Stimulated activated naive CD8-positive, alpha-beta T cell treated with anti-CD3 and anti-CD28 coated beads, Interleukin-15, amount 100 ng/mL, for 72 hours (primary cell): ENCODE measurements at regions not wholly inside any gene's neighbourhood (a gene's known extent, or its start where the extent isn't known, plus 50 kb on each side); places are given as distances from the start of the nearest gene placed in this dataset.

Experiments used
- ATAC-seq: fragments of 150-1000 bp; cut with Tn5 transposase; 2 replicates; pipeline ENCODE4 v1.10.0; 2021; ENCODE audit warnings: mild to moderate bottlenecking, moderate library complexity
- DNase-seq, 2 donors: peaks; one replicate each; pipeline ENCODE4 v3.0.0; 2021 to 2022
- H3K27ac Mint-ChIP-seq, 2 donors: one replicate each; pipeline ENCODE4 v1.8.0; 2022; ENCODE audit warnings: mild to moderate bottlenecking in 2 of 2, mixed read lengths in 2 of 2, moderate library complexity in 2 of 2
- H3K27me3 Mint-ChIP-seq: one replicate; pipeline ENCODE4 v1.8.0; 2022; ENCODE audit warnings: mixed read lengths
- H3K4me1 Mint-ChIP-seq: one replicate; pipeline ENCODE4 v1.8.0; 2022; ENCODE audit warnings: mild to moderate bottlenecking, mixed read lengths
- H3K4me3 Mint-ChIP-seq, 2 donors: one replicate each; pipeline ENCODE4 v1.8.0; 2022; ENCODE audit warnings: mild to moderate bottlenecking in 2 of 2, mixed read lengths in 2 of 2, moderate library complexity in 1 of 2
- H3K9me3 Mint-ChIP-seq, 2 donors: one replicate each; pipeline ENCODE4 v1.8.0; 2022; ENCODE audit warnings: mixed read lengths in 2 of 2

- no peaks in the 10 kb centered on the region for H3K4me1 Mint-ChIP-seq
- H3K27ac Mint-ChIP-seq: no peak overlapping the region
- H3K9me3 Mint-ChIP-seq: peaks cover 23 to 78% of the 10 kb centered on the region in 2 donors
- DNase-seq: peak in 1 of 2 donors; percentile 4
- no peak for ATAC-seq
- H3K4me3 Mint-ChIP-seq: no peak overlapping the region
- no peaks in the 10 kb centered on the region for H3K27me3 Mint-ChIP-seq
Measured at GRCh38 chr12:34398706-34399630, 376.7 kb downstream of the ALG10 start.

GRCh38 chr12:34399631-34400410 lies 377.5 kb downstream of the ALG10 start:
- H3K4me3 Mint-ChIP-seq: no peak overlapping the region
- ATAC-seq: no peak
- H3K27ac Mint-ChIP-seq: no peak overlapping the region
- H3K4me1 Mint-ChIP-seq: no peaks in the 10 kb centered on the region
- H3K27me3 Mint-ChIP-seq: no peaks in the 10 kb centered on the region
- DNase-seq: peak in 1 of 2 donors; percentile 3
- peaks cover 19 to 72% of the 10 kb centered on the region in 2 donors for H3K9me3 Mint-ChIP-seq

- no peaks in the 10 kb centered on the region for H3K27me3 Mint-ChIP-seq
- H3K4me3 Mint-ChIP-seq: no peak overlapping the region
- DNase-seq: peak in 1 of 2 donors; percentile 1
- ATAC-seq: no peak
- H3K27ac Mint-ChIP-seq: no peak overlapping the region
- H3K9me3 Mint-ChIP-seq: peaks cover 24 to 78% of the 10 kb centered on the region in 2 donors
- H3K4me1 Mint-ChIP-seq: no peaks in the 10 kb centered on the region
Measured at GRCh38 chr12:34400411-34400881, 378.1 kb downstream of the ALG10 start.

DNA sequence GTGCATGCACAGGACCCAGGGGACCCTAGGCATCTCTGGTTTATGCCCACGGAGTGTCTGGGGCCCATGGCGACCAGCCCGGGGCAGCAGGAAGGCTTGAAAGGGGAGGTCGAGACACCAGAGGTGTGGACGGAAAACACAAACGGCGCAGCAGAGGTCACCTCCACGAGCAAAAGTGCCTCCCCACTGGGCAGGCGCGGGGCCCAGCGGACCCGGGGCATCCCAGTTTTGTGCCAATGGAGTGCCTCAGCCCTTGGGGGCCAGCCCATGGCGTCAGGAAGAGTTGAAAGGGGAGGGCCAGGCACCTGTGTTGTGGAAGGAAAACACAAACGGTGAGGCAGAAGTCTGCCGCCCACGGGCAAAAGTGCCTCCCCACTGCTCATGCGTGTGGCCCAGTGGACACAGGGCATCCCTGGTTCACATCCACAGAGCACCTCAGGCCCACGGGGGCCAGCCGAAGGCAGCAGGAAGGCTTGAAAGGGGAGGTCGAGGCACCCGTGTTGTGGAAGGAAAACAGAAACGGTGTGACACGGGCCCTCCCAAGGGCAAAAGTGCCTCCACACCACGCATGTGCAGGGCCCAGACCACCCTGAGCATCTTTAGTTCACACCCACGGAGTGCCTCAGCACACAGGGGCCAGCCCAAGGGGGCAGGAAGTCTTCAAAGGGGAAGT lies 378.8 kb downstream of the ALG10 start:
- Mint-ChIP-seq H3K9me3 (peaks cover 29 to 80% of the 10 kb centered on the region in 2 donors), H3K27me3 (no peaks in the 10 kb centered on the region), H3K4me3 (no peak overlapping the region), H3K27ac (peak overlapping the region in 1 of 2 donors; percentile 50), H3K4me1 (no peaks in the 10 kb centered on the region)
- ATAC-seq (no peak), DNase-seq (peak in 1 of 2 donors; percentile 3)

GRCh38 chr12:34401659-34402227 lies 379.4 kb downstream of the ALG10 start:
- H3K4me1 Mint-ChIP-seq: no peaks in the 10 kb centered on the region
- H3K4me3 Mint-ChIP-seq: no peak overlapping the region
- H3K27me3 Mint-ChIP-seq: no peaks in the 10 kb centered on the region
- H3K27ac Mint-ChIP-seq: no peak overlapping the region
- no peak for DNase-seq
- no peak for ATAC-seq
- peaks cover 29 to 80% of the 10 kb centered on the region in 2 donors for H3K9me3 Mint-ChIP-seq

- Mint-ChIP-seq H3K4me1 (no peaks in the 10 kb centered on the region), H3K4me3 (no peak overlapping the region), H3K9me3 (peaks cover 29 to 85% of the 10 kb centered on the region in 2 donors), H3K27ac (no peak overlapping the region), H3K27me3 (no peaks in the 10 kb centered on the region)
- ATAC-seq: no peak
- DNase-seq: peak in 1 of 2 donors; percentile 4
Measured at GRCh38 chr12:34402228-34402898, 380.1 kb downstream of the ALG10 start.

DNA sequence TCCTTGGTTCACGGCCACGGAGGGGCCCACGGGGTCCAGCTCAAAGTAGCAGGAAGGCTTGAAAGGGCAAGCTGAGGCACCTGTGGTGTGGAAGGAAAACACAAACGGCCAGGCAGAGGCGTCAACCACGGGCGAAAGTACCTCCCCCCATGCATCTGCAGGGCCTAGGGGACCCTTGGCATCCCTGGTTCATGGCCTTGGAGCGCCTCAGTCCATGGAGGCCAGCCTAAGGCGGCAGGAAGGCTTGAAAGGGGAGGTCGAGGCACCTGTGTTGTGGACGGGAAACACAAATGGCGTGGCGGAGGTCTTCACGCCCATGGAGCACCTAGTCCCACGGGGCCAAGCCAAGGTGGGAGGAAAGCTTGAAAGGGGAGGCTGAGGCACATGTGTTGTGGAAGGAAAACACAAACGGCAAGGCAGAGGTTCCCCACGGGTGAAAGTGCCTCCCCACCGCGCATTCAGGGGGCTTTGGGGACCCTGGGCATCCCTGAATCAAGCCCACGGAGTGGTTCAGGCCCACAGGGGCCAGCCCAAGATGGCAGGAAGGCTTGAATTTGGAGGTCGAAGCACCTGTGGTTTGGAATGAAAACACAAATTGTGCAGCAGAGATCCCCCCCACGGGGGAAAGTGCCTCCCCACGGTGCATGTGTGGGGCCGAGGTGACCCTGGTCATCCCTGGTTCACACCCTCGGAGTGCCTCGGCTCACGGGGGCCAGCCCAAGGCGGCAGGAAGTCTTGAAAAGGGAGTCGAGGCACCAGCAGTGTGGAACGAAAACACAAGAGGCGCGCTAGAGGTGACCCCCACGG lies 380.8 kb downstream of the ALG10 start:
- H3K4me1 Mint-ChIP-seq: no peaks in the 10 kb centered on the region
- no peaks in the 10 kb centered on the region for H3K27me3 Mint-ChIP-seq
- H3K9me3 Mint-ChIP-seq: peaks cover 29 to 85% of the 10 kb centered on the region in 2 donors
- ATAC-seq: no peak
- H3K27ac Mint-ChIP-seq: no peak overlapping the region
- H3K4me3 Mint-ChIP-seq: no peak overlapping the region
- DNase-seq: no peak

DNA sequence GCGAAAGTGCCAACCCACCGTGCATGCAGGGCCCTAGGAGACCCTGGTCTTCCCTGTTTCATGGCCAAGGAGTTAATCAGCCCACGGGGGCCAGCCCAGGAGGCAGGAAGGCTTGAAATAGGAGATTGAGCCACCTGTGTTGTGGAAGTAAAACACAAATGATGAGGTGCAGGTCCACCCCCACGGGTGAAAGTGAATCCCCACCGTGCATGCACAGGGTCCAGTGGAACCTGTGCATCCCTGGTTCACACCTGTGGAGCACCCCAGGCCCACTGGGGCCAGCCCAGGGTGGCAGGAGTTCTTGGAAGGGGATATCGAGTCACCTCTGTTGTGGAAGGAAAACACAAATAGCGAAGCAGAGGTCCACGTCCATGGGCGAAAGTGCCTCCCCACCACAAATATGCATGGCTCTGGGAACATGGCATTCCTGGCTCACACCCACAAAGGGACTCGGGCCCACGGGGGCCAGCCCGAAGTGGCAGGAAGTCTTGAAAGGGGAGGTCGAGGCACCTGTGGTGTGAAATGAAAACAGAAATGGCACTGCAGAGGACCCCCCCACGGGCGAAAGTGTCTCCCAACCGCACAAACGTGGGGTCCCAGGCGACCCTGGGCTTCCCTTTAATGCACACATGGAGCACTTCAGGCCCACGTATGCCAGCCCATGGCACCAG lies 381.5 kb downstream of the ALG10 start:
- Mint-ChIP-seq H3K4me3 (no peak overlapping the region), H3K4me1 (no peaks in the 10 kb centered on the region), H3K27me3 (no peaks in the 10 kb centered on the region), H3K9me3 (peaks cover 29 to 80% of the 10 kb centered on the region in 2 donors), H3K27ac (no peak overlapping the region)
- ATAC-seq (no peak), DNase-seq (peak in 1 of 2 donors; percentile 2)

- H3K27ac Mint-ChIP-seq: no peak overlapping the region
- no peaks in the 10 kb centered on the region for H3K4me1 Mint-ChIP-seq
- peaks cover 29 to 77% of the 10 kb centered on the region in 2 donors for H3K9me3 Mint-ChIP-seq
- no peak overlapping the region for H3K4me3 Mint-ChIP-seq
- DNase-seq (peak in 1 of 2 donors; percentile 2), ATAC-seq (no peak)
- no peaks in the 10 kb centered on the region for H3K27me3 Mint-ChIP-seq
Measured at GRCh38 chr12:34404377-34405285, 382.3 kb downstream of the ALG10 start.

- ATAC-seq: no peak
- Mint-ChIP-seq H3K27me3 (no peaks in the 10 kb centered on the region), H3K27ac (no peak overlapping the region), H3K4me3 (no peak overlapping the region), H3K4me1 (no peaks in the 10 kb centered on the region), H3K9me3 (peaks cover 26 to 79% of the 10 kb centered on the region in 2 donors)
- peak in 1 of 2 donors; percentile 2 for DNase-seq
Measured at GRCh38 chr12:34405286-34406227, 383.3 kb downstream of the ALG10 start.

GRCh38 chr12:34406228-34406995 lies 384.1 kb downstream of the ALG10 start:
- Mint-ChIP-seq H3K27ac (no peak overlapping the region), H3K9me3 (peaks cover 20 to 79% of the 10 kb centered on the region in 2 donors), H3K4me1 (no peaks in the 10 kb centered on the region), H3K4me3 (no peak overlapping the region), H3K27me3 (no peaks in the 10 kb centered on the region)
- no peak for DNase-seq
- ATAC-seq: no peak
